Endothelial cell of umbilical vein (primary cell): ENCODE measurements at regions not wholly inside any gene's neighbourhood (a gene's known extent, or its start where the extent isn't known, plus 50 kb on each side); places are given as distances from the start of the nearest gene placed in this dataset.

Source experiments
- BruUV-seq: library from RNA; stranded (reverse); fragments of 400-500 nt; replicated peaks from 2 replicates; lab custom pipeline; 2021; lab: Mats Ljungman, UMichigan
- CTCF ChIA-PET: fragments of 300-600, 350-600 bp; sonication (Branson Sonifier 250); formaldehyde crosslinking; loops from one replicate; lab custom pipeline; 2021; ENCODE audit warnings: antibody characterized with exemption, inconsistent platforms; lab: Charles Lee
- POLR2A ChIA-PET: fragments of 300-600, 350-600 bp; sonication (Branson Sonifier 250); formaldehyde crosslinking; loops from one replicate; lab custom pipeline; 2021; ENCODE audit warnings: antibody characterized with exemption, inconsistent platforms; lab: Charles Lee
- DNase-seq: peaks from one replicate; pipeline ENCODE4 v3.0.0-alpha.2; 2011; ENCODE audit warnings: low read depth, low spot score
- FAIRE-seq: peaks from 2 replicates; lab custom pipeline; 2011; peaks lifted over from hg19 to GRCh38; lab: Jason Lieb, UNC
- H2AFZ ChIP-seq: 2 replicates; pipeline ENCODE4 v1.6.0; 2012; ENCODE audit warnings: low read depth, low read length, control low read depth, inconsistent platforms
- H3K27ac ChIP-seq: 2 replicates; pipeline ENCODE4 v1.5.1; 2011; ENCODE audit warnings: low read depth, mild to moderate bottlenecking, control low read depth, low read length, moderate library complexity; ENCODE audit not compliant: insufficient read depth
- H3K27me3 ChIP-seq, 2 experiments: 2 replicates each; pipeline versions ENCODE4 v1.6.0 to v1.6.1; 2011; ENCODE audit warnings: low read length in 2 of 2, mixed read lengths in 1 of 2; ENCODE audit not compliant: control insufficient read depth in 2 of 2, insufficient read depth in 2 of 2
- H3K36me3 ChIP-seq, 2 experiments: 2 replicates in 1 of 2; 3 replicates in 1 of 2; pipeline ENCODE4 v1.5.1; 2011; ENCODE audit warnings: low read length in 2 of 2, mild to moderate bottlenecking in 1 of 2, moderate library complexity in 1 of 2; ENCODE audit not compliant: control insufficient read depth in 2 of 2, insufficient read depth in 2 of 2; ENCODE audit errors: extremely low read depth in 1 of 2
- H3K4me1 ChIP-seq: 3 replicates; pipeline ENCODE4 v1.5.1; 2011; ENCODE audit warnings: mild to moderate bottlenecking, low read length; ENCODE audit not compliant: control insufficient read depth, insufficient read depth; ENCODE audit errors: extremely low read depth
- H3K4me2 ChIP-seq: 2 replicates; pipeline ENCODE4 v1.6.1; 2011; ENCODE audit warnings: low read length, control low read depth, mixed read lengths; ENCODE audit not compliant: insufficient read depth
- H3K4me3 ChIP-seq, 3 experiments: fragments of 200-600 bp in 1 of 3; sonication (generic), shearing (Covaris generic) in 1 of 3; replicated peaks in 1 of 3; 2 replicates each; pipeline ENCODE4 v1.5.1; 2011 to 2016; ENCODE audit warnings: control low read depth in 3 of 3, low read length in 3 of 3, mild to moderate bottlenecking in 2 of 3, inconsistent platforms in 1 of 3, low read depth in 1 of 3, moderate library complexity in 1 of 3; ENCODE audit not compliant: insufficient read depth in 1 of 3
- H3K79me2 ChIP-seq: 2 replicates; pipeline ENCODE4 v1.6.0; 2012; ENCODE audit warnings: low read length, inconsistent platforms; ENCODE audit not compliant: control insufficient read depth, insufficient read depth
- H3K9ac ChIP-seq: replicated peaks from 2 replicates; pipeline ENCODE3; 2011; ENCODE audit warnings: low read length, control low read depth; ENCODE audit not compliant: insufficient read depth; ENCODE audit errors: extremely low read depth
- H3K9me1 ChIP-seq: replicated peaks from 3 replicates; pipeline ENCODE4 v1.6.0; 2011; ENCODE audit warnings: mild to moderate bottlenecking, low read length; ENCODE audit not compliant: control insufficient read depth, insufficient read depth; ENCODE audit errors: extremely low read depth
- H3K9me3 ChIP-seq: replicated peaks from 2 replicates; pipeline ENCODE4 v1.5.1; 2012; ENCODE audit warnings: low read length, inconsistent platforms; ENCODE audit not compliant: control insufficient read depth, insufficient read depth
- H4K20me1 ChIP-seq: replicated peaks from 2 replicates; pipeline ENCODE3; 2011; ENCODE audit warnings: mild to moderate bottlenecking, low read length; ENCODE audit not compliant: control insufficient read depth, insufficient read depth; ENCODE audit errors: extremely low read depth
- EZH2 ChIP-seq: IDR thresholded peaks from 2 replicates; pipeline ENCODE4 v1.6.1; 2012; ENCODE audit warnings: borderline replicate concordance, low read depth, mild to moderate bottlenecking, moderate library complexity, low read length, inconsistent platforms; ENCODE audit not compliant: severe bottlenecking
- MYC ChIP-seq: IDR thresholded peaks from one replicate; pipeline ENCODE4 v1.6.1; 2011; ENCODE audit warnings: mild to moderate bottlenecking, low read depth, low read length
- POLR2A ChIP-seq: IDR thresholded peaks from 2 replicates; pipeline ENCODE4 v1.6.1; 2012; ENCODE audit warnings: low read depth, mild to moderate bottlenecking, control low read depth, low read length
- dilution Hi-C: fragments of 300-500 bp; cut with MboI; formaldehyde crosslinking; loops from one replicate; pipeline ENCODE4 v1.15.0; 2019; ENCODE audit warnings: low sequenced_read_pairs; ENCODE audit not compliant: extremely low pct_ligation_motif_present
- intact Hi-C: fragments of 100-400 bp; cut with micrococcal nuclease; formaldehyde crosslinking; loops from one replicate; pipeline ENCODE4 v1.10.0; 2022
- TF ChIP-seq, protein P1 (sequence below): IDR thresholded peaks from 2 replicates; pipeline ENCODE4 v1.6.1; 2011; ENCODE audit not compliant: insufficient read depth, insufficient read length
- TF ChIP-seq, protein P2 (sequence below), 2 donors: IDR thresholded peaks; 1 replicate in 1 of 2; 2 replicates in 1 of 2; pipeline ENCODE4 v1.5.1; 2011; ENCODE audit warnings: low read length in 2 of 2, mild to moderate bottlenecking in 2 of 2, moderate library complexity in 2 of 2, control low read depth in 1 of 2, inconsistent platforms in 1 of 2, low read depth in 1 of 2; ENCODE audit not compliant: insufficient read depth in 1 of 2; ENCODE audit errors: extremely low read depth in 1 of 2

DNA sequence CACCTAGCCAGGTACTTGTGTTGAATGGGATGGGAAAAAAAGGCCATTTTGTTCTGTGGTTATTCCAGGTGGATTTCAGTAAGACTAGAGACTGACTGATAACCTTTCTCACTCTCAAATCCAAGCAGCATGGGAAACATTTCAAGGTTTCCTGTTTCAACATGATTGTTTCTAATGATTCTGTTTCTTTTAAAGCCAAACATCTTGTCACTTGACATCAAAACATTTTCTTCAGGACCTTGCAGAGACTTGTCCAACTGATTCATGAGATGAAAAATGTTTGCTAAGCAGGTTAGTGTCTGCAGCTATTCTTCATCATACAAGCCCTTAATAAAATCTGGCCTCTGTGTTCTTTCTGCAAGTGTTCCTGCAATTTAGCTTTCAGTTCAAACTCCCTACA lies 456.5 kb upstream of the CWC22 start:
- ChIA-PET CTCF (no interaction called here), POLR2A (no interaction called here)
- Histone ChIP-seq H4K20me1 (no peaks in the 10 kb centered on the region), H2AFZ (no peak overlapping the region), H3K9me3 (no peaks in the 10 kb centered on the region), H3K4me1 (no peaks in the 10 kb centered on the region), H3K79me2 (no peaks in the 10 kb centered on the region), H3K9ac (no peak overlapping the region), H3K4me2 (no peak overlapping the region), H3K27ac (no peak overlapping the region), H3K27me3 (no peaks in the 10 kb centered on the region), H3K4me3 (no peak overlapping the region), H3K36me3 (no peaks in the 10 kb centered on the region), H3K9me1 (no peaks in the 10 kb centered on the region)
- no peak for TF ChIP-seq EZH2
- BruUV-seq, result no TSS peak
- dilution Hi-C loops, result no loop called here
- FAIRE-seq, result no peak
- no peak for DNase-seq
- intact Hi-C loops, result no loop called here

DNA sequence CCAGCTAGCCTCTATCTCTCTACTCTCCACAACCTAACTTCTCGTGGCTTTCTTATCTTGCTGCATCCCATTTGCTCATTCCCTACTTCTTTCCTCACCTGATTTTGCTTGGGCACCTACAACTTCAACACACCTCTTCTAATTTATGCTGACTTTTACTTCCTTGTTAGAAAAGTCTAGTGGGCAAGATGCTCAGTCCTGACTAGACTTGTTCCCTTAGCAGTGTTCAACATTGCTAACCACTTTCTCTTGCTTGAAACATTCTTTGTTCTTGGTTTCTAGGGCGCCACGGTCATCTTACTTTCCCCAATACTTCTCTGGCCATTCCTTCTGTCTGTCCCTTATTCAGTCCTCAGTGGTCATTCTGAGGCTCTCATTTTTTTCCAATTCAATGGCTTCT lies 454.7 kb upstream of the CWC22 start:
- Histone ChIP-seq H3K36me3 (no peaks in the 10 kb centered on the region), H3K4me1 (no peaks in the 10 kb centered on the region), H3K9me3 (no peaks in the 10 kb centered on the region), H3K9me1 (no peaks in the 10 kb centered on the region), H3K27me3 (no peaks in the 10 kb centered on the region), H3K4me3 (no peak overlapping the region), H4K20me1 (no peaks in the 10 kb centered on the region), H3K4me2 (no peak overlapping the region), H3K79me2 (no peaks in the 10 kb centered on the region), H3K9ac (no peak overlapping the region), H3K27ac (no peak overlapping the region), H2AFZ (no peak overlapping the region)
- no TSS peak for BruUV-seq
- dilution Hi-C loops (no loop called here), intact Hi-C loops (no loop called here)
- TF ChIP-seq POLR2A (no peak), MYC (no peak)
- TF ChIP-seq, protein P1, sequence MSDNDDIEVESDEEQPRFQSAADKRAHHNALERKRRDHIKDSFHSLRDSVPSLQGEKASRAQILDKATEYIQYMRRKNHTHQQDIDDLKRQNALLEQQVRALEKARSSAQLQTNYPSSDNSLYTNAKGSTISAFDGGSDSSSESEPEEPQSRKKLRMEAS, result no peak
- TF ChIP-seq, protein P2, sequence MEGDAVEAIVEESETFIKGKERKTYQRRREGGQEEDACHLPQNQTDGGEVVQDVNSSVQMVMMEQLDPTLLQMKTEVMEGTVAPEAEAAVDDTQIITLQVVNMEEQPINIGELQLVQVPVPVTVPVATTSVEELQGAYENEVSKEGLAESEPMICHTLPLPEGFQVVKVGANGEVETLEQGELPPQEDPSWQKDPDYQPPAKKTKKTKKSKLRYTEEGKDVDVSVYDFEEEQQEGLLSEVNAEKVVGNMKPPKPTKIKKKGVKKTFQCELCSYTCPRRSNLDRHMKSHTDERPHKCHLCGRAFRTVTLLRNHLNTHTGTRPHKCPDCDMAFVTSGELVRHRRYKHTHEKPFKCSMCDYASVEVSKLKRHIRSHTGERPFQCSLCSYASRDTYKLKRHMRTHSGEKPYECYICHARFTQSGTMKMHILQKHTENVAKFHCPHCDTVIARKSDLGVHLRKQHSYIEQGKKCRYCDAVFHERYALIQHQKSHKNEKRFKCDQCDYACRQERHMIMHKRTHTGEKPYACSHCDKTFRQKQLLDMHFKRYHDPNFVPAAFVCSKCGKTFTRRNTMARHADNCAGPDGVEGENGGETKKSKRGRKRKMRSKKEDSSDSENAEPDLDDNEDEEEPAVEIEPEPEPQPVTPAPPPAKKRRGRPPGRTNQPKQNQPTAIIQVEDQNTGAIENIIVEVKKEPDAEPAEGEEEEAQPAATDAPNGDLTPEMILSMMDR (IDR thresholded peaks at IDR 0.05; ENCODE audit: extremely low read depth in 1 of 2, insufficient read depth in 1 of 2, low read depth in 1 of 2, low read length in 2 of 2), result no peak
- DNase-seq (no peak), FAIRE-seq (no peak)
- ChIA-PET CTCF (no interaction called here), POLR2A (no interaction called here)
